GM12873 (cell line): ENCODE measurements at regions not wholly inside any gene's neighbourhood (a gene's known extent, or its start where the extent isn't known, plus 50 kb on each side); places are given as distances from the start of the nearest gene placed in this dataset.

ENCODE experiments used
- TF ChIP-seq, protein P1 (sequence below): IDR thresholded peaks from 2 replicates; pipeline ENCODE4 v1.5.1; 2012; ENCODE audit warnings: low read depth, mild to moderate bottlenecking, moderate library complexity, low read length, control low read depth; ENCODE audit not compliant: insufficient read depth; ENCODE audit errors: missing control alignments

DNA sequence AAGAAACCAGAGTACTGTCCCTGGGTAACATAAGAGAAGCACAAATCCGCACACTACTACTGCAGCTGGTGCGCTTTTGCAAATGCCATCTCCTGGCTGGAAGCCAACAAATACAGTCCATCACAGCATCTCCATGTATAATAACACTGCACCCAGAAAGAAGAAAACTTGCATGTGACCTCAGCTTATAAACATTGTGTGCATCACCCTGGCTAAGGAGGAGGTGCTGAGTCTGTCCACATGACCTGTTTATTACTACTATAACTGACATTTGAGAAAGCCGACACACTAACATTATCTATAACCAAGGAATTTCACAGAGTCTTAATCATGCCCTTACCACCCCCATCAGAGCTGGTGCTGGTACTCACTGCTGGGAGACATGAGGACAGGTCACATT is 516.8 kb downstream of the CFAP47 start:
- TF ChIP-seq, protein P1, sequence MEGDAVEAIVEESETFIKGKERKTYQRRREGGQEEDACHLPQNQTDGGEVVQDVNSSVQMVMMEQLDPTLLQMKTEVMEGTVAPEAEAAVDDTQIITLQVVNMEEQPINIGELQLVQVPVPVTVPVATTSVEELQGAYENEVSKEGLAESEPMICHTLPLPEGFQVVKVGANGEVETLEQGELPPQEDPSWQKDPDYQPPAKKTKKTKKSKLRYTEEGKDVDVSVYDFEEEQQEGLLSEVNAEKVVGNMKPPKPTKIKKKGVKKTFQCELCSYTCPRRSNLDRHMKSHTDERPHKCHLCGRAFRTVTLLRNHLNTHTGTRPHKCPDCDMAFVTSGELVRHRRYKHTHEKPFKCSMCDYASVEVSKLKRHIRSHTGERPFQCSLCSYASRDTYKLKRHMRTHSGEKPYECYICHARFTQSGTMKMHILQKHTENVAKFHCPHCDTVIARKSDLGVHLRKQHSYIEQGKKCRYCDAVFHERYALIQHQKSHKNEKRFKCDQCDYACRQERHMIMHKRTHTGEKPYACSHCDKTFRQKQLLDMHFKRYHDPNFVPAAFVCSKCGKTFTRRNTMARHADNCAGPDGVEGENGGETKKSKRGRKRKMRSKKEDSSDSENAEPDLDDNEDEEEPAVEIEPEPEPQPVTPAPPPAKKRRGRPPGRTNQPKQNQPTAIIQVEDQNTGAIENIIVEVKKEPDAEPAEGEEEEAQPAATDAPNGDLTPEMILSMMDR: no peak

DNA sequence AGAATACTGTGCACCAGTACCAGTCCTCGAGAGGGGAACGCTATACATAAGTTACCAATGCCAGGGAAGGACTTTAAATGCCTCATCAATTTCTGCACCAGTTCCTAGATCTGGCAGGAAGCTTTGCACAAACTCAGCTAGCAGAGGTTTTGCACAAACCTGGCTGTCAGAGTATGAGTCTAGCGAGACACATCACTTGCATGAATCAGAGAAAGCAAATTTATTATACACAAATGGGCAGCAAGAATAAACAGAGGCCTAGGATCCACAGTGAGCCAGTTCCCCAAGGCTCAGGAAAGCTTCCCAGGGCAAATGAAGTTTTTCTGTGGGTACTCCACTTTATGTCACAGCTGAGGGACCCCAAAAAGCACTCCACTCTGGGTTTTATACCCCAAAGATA is 523.5 kb downstream of the CFAP47 start:
- TF ChIP-seq, protein P1: no peak

DNA sequence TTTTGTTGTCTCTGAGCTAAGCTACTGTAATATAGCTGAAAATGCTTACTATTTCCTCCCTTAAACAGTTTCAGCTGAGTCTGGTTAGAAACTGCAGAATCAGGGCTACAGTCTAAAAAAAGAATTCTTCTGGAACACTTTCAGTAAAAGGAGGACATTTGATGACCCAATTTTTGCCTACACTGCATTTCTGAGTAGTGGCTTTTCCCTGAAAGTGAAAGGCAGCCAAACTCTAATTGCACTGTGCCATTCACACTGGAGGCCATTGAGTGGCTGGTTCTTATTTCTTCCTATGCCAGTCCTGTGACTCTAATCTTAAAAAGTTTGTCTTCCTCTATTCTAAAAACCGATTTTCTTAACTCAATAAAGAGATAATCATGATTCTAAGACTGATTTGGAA is 526.0 kb downstream of the CFAP47 start:
- TF ChIP-seq, protein P1: no peak

DNA sequence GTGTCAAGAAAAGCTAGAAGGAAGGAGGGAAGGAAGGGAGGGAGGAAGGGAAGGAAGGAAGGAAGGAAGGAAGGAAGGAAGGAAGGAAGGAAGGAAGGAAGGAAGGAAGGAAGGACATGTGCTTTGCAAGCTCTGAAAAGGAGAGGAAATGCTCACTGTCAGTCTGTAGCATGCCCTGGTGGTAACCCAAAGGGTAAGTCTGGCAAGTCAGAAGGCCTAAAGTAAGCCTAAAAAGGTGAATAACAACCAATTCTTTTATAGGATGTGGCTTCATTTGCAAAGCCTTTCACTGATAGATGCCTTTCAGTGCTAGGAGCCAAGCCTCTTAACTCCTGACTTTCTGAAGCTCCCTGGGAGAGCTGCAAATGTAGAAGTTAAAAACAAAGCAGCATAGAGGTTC is 542.6 kb downstream of the CFAP47 start:
- TF ChIP-seq, protein P1: no peak

DNA sequence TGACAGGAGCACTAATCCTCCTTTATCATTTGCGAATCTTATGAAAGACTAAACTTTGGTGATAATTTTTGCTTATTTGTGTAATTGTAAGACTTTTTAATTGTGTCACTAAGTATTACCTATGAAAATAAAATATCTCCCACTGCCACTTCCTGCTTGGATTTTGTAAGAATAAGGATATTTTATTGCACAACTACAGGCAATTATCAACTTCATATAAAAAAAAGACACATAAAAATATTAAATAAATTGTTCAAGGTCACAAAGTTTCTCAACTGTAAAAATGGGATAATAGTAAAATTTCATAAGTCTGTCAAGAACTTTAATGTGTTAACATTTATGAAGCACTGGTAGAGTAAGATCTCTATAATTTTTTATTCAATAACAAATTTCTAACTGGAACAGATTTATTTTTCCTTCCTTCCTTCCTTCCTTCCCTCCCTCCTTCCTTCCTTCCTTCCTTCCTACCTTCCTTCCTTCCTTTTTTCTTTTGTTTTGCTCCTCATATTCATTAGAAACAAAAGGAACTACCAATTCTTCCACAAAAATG is 527.6 kb upstream of the FAM47C start:
- TF ChIP-seq, protein P1: no peak

DNA sequence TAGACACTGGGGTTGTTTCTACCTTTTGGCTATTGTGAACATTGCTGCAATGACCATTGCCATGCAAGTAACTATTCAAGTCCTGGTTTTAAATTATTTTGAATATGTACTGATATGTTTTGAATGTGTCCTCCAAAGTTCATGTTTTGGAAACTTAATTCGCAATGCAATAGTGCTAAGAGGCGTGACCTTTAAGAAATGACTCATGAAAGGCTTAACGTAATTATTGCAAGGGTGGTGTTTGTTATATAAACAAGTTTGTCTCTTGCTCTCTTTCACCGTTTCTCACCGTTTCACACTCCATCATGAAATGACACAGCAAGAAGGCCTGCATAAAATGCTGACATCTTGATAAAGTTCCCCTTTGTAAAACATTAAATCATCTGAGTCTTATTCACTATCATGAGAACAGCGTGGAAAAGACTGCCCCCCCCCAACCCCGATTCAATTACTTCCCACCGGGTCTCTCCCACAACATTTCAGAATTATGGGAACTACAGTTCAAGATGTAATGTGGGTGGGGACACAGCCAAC is 506.9 kb upstream of the FAM47C start:
- TF ChIP-seq, protein P1: no peak

DNA sequence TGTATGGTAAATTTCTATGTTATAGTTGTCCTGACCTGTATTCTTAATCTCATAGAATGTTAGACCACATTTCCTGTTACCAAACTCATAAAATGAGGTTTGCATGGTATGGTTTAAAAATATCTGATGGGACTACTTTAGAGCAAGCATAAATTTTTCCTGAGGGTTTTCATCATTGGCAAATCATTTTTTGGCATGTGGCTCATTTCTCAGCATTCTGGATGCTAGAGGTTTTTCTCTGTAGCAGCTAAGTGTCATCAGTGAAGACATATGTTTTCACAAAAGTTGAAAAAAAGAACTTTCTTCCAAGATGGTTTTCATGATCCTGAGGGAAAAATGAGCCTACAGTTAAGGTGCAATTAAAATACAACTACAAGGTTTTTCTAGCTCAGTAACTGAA is 503.5 kb upstream of the FAM47C start:
- TF ChIP-seq, protein P1: no peak
